Neural progenitor cell (in vitro differentiated cells): ENCODE measurements at regions not wholly inside any gene's neighbourhood (a gene's known extent, or its start where the extent isn't known, plus 50 kb on each side); places are given as distances from the start of the nearest gene placed in this dataset.

Source experiments
- EZH2 ChIP-seq: fragments of 200-600 bp; sonication (generic); IDR thresholded peaks from 2 replicates; pipeline ENCODE4 v1.6.1; 2017; ENCODE audit warnings: antibody characterized with exemption, mild to moderate bottlenecking, moderate library complexity
- EZH2phosphoT487 ChIP-seq: fragments of 200-600 bp; sonication (generic); IDR thresholded peaks from 2 replicates; pipeline ENCODE4 v1.6.1; 2017; ENCODE audit warnings: antibody characterized with exemption
- TF ChIP-seq, protein P1 (sequence below): fragments of 200-600 bp; sonication (generic); IDR thresholded peaks from 2 replicates; pipeline ENCODE4 v1.5.1; 2017; ENCODE audit warnings: antibody characterized with exemption, mild to moderate bottlenecking

DNA sequence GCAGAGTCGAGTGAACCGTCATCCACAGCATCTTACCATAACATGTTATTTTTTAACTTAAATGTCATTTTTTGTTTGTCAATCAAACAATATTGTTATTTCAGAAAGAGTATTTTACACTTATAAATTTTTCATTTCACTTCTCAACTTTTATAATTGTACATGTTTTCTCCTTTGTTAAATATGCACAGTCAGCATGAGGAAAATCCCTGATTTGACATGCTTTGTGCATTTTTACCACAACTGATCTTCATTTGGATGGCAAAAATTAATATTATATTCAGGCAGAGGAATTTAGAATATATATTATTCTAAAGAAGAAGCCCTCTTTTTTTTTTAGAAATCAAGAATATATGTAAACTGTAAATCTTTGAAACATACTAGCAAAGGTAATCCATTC lies 958.0 kb upstream of the PCDH7 start:
- TF ChIP-seq, protein P1, sequence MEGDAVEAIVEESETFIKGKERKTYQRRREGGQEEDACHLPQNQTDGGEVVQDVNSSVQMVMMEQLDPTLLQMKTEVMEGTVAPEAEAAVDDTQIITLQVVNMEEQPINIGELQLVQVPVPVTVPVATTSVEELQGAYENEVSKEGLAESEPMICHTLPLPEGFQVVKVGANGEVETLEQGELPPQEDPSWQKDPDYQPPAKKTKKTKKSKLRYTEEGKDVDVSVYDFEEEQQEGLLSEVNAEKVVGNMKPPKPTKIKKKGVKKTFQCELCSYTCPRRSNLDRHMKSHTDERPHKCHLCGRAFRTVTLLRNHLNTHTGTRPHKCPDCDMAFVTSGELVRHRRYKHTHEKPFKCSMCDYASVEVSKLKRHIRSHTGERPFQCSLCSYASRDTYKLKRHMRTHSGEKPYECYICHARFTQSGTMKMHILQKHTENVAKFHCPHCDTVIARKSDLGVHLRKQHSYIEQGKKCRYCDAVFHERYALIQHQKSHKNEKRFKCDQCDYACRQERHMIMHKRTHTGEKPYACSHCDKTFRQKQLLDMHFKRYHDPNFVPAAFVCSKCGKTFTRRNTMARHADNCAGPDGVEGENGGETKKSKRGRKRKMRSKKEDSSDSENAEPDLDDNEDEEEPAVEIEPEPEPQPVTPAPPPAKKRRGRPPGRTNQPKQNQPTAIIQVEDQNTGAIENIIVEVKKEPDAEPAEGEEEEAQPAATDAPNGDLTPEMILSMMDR: no peak
- TF ChIP-seq EZH2: no peak
- no peak for TF ChIP-seq EZH2phosphoT487
